ENCODE measurements at regions not wholly inside any gene's neighbourhood (a gene's known extent, or its start where the extent isn't known, plus 50 kb on each side); places are given as distances from the start of the nearest gene placed in this dataset.

DNA sequence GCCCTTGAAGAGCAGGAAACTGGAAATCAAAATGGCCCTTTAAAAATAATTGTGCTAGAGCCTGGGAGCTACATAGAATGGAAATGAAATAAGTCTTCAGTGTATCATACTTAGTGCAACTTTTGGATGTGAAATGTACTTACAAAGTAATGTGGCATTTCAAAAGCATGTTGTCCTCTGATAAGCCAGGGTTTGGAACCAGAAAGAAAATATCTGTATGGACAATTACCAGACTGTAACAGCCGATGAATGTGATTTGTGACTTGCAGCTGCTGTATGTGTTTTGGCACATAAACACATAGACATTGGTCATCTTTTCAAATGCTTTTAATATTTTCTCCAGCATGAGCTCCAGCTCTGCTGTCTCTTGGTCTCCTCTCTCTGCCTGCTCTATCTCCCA lies 546.4 kb downstream of the OMA1 start:
- Histone ChIP-seq H3K9ac (ENCODE audit: low read depth in 1 of 2, low read length in 2 of 2) (no peak overlapping the region), H3K27ac (ENCODE audit: low read depth in 1 of 2, low read length in 2 of 2) (no peak overlapping the region), H3K4me1 (ENCODE audit: control insufficient read depth in 4 of 4, insufficient read depth in 4 of 4, low read length in 3 of 4) (no peaks in the 10 kb centered on the region), H3K9me3 (ENCODE audit: control insufficient read depth in 4 of 4, low read length in 3 of 4) (no peaks in the 10 kb centered on the region), H3K4me3 (ENCODE audit: low read depth in 1 of 3, low read length in 3 of 3) (no peak overlapping the region), H3K27me3 (ENCODE audit: control insufficient read depth in 4 of 4, insufficient read depth in 4 of 4, low read length in 3 of 4) (no peaks in the 10 kb centered on the region), H3K36me3 (ENCODE audit: control insufficient read depth in 4 of 4, insufficient read depth in 3 of 4, low read depth in 1 of 4, low read length in 3 of 4) (no peaks in the 10 kb centered on the region)
- 74% methylated on average over 1 of the region's 1 CpG for WGBS
- TF ChIP-seq EGR1 (IDR thresholded peaks at IDR 0.05; ENCODE audit: low read depth in 2 of 2) (no peak), JUND (IDR thresholded peaks at IDR 0.05) (no peak), RAD21 (IDR thresholded peaks at IDR 0.05) (no peak), RXRA (IDR thresholded peaks at IDR 0.05) (no peak), NR2F2 (IDR thresholded peaks at IDR 0.05) (no peak), ZBTB33 (IDR thresholded peaks at IDR 0.05) (no peak), YY1 (IDR thresholded peaks at IDR 0.05) (no peak), GABPA (IDR thresholded peaks at IDR 0.05 in 1 of 2, conservative IDR thresholded peaks at IDR 0.05 in 1 of 2) (no peak), REST (IDR thresholded peaks at IDR 0.05) (no peak), HNF4A (conservative IDR thresholded peaks at IDR 0.05) (no peak), FOXA1 (IDR thresholded peaks at IDR 0.05) (no peak), HNF4G (IDR thresholded peaks at IDR 0.05) (no peak), FOXA2 (IDR thresholded peaks at IDR 0.05) (no peak), TAF1 (conservative IDR thresholded peaks at IDR 0.05) (no peak), MAX (IDR thresholded peaks at IDR 0.05) (no peak)
- TF ChIP-seq, protein P1, sequence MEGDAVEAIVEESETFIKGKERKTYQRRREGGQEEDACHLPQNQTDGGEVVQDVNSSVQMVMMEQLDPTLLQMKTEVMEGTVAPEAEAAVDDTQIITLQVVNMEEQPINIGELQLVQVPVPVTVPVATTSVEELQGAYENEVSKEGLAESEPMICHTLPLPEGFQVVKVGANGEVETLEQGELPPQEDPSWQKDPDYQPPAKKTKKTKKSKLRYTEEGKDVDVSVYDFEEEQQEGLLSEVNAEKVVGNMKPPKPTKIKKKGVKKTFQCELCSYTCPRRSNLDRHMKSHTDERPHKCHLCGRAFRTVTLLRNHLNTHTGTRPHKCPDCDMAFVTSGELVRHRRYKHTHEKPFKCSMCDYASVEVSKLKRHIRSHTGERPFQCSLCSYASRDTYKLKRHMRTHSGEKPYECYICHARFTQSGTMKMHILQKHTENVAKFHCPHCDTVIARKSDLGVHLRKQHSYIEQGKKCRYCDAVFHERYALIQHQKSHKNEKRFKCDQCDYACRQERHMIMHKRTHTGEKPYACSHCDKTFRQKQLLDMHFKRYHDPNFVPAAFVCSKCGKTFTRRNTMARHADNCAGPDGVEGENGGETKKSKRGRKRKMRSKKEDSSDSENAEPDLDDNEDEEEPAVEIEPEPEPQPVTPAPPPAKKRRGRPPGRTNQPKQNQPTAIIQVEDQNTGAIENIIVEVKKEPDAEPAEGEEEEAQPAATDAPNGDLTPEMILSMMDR (IDR thresholded peaks at IDR 0.05; ENCODE audit: low read depth, low read length, missing input control), result no peak
- TF ChIP-seq, protein P2, sequence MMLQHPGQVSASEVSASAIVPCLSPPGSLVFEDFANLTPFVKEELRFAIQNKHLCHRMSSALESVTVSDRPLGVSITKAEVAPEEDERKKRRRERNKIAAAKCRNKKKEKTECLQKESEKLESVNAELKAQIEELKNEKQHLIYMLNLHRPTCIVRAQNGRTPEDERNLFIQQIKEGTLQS (IDR thresholded peaks at IDR 0.05), result no peak
- no peak for DNase-seq (ENCODE audit: low spot score)

DNA sequence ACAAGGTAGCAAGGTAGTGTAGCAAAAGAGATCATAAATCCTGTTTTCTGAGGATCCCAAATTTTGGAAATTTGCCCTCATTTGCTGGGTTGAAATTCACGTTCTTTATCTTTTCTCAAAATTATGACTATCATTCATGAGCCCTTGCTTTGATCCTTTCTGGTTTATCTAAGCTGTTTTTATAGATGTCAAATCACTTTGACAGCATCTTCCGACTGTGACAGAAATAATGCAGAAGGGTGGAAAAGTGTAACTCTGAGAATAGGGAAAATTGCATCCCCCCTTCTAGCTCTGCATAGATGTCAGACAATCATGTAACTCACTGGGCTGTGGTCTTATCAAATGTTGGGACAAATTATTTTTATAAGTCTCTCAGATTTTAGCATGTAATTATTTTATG lies 550.1 kb downstream of the OMA1 start:
- WGBS, result 86% methylated on average over 2 of the region's 2 CpGs
- H3K36me3 ChIP-seq (ENCODE audit: control insufficient read depth in 4 of 4, insufficient read depth in 3 of 4, low read depth in 1 of 4, low read length in 3 of 4), result no peaks in the 10 kb centered on the region
- H3K4me1 ChIP-seq (ENCODE audit: control insufficient read depth in 4 of 4, insufficient read depth in 4 of 4, low read length in 3 of 4), result no peaks in the 10 kb centered on the region
- TF ChIP-seq HNF4G (IDR thresholded peaks at IDR 0.05) (no peak), RAD21 (IDR thresholded peaks at IDR 0.05) (no peak), NR2F2 (IDR thresholded peaks at IDR 0.05) (no peak), FOXA1 (IDR thresholded peaks at IDR 0.05) (no peak), RXRA (IDR thresholded peaks at IDR 0.05) (no peak)
- TF ChIP-seq, protein P1 (IDR thresholded peaks at IDR 0.05; ENCODE audit: low read depth, low read length, missing input control), result no peak
- TF ChIP-seq, protein P2 (IDR thresholded peaks at IDR 0.05), result no peak
- H3K4me3 ChIP-seq (ENCODE audit: low read depth in 1 of 3, low read length in 3 of 3), result no peak overlapping the region
- DNase-seq (ENCODE audit: low spot score), result no peak
- H3K27ac ChIP-seq (ENCODE audit: low read depth in 1 of 2, low read length in 2 of 2), result no peak overlapping the region
- H3K9me3 ChIP-seq (ENCODE audit: control insufficient read depth in 4 of 4, low read length in 3 of 4), result no peaks in the 10 kb centered on the region
- no peak overlapping the region for H3K9ac ChIP-seq (ENCODE audit: low read depth in 1 of 2, low read length in 2 of 2)
- H3K27me3 ChIP-seq (ENCODE audit: control insufficient read depth in 4 of 4, insufficient read depth in 4 of 4, low read length in 3 of 4), result no peaks in the 10 kb centered on the region

All from liver (tissue), 8 donors.